Myocyte (in vitro differentiated cells): ENCODE measurements at regions not wholly inside any gene's neighbourhood (a gene's known extent, or its start where the extent isn't known, plus 50 kb on each side); places are given as distances from the start of the nearest gene placed in this dataset.

ENCODE experiments used
- DNase-seq: peaks from one replicate; pipeline ENCODE4 v3.0.0-alpha.2; 2012; ENCODE audit warnings: low read depth

- no peak for DNase-seq
Measured at GRCh38 chr10:20954519-20954918, 57.4 kb upstream of the NEBL start.

- no peak for DNase-seq
Measured at GRCh38 chr10:20953120-20953519, 56.0 kb upstream of the NEBL start.

- DNase-seq, result no peak
Measured at GRCh38 chr10:20949967-20950366, 52.9 kb upstream of the NEBL start.

GRCh38 chr10:20948686-20949327, 51.7 kb upstream of the NEBL start:
- DNase-seq, result no peak
